GM04503 (cell line): ENCODE measurements at regions not wholly inside any gene's neighbourhood (a gene's known extent, or its start where the extent isn't known, plus 50 kb on each side); places are given as distances from the start of the nearest gene placed in this dataset.
"Not testable (repeated sequence)": the region's sequence is repeated elsewhere in the genome, so short reads cannot be mapped to it uniquely, and the experiment has no call there.

Experiments
- DNase-seq: peaks from one replicate; pipeline ENCODE4 v3.0.0-alpha.2; 2012; ENCODE audit warnings: low read depth

- DNase-seq, result no peak
Measured at GRCh38 chr10:18735711-18736110, 76.5 kb downstream of the ARL5B start.

GRCh38 chr10:18737236-18737635 lies 78.0 kb downstream of the ARL5B start:
- DNase-seq, result peak; percentile 38

- DNase-seq, result peak; percentile 93
Measured at GRCh38 chr10:18737841-18738240, 78.6 kb downstream of the ARL5B start.

DNA sequence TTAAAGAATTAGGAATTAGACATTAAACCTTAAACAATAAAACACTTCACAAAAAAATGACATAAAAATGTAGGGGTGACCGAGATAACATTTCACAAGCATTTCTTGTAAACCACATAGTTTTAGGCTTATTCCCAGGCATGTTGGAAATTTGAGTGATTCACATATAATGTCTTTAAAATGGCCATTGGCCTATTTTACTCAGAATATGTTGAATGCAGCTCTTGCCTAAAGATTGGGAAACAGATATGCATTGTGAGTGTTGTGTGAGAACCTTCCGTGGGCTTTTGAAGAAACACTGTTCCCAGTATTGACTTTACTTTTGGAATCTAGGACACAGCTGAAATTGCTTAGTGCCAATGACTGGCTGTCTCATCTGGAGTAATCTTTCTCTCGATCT lies 79.6 kb downstream of the ARL5B start:
- DNase-seq, result peak; percentile 86

GRCh38 chr10:18743926-18744325 lies 84.7 kb downstream of the ARL5B start:
- no peak for DNase-seq

DNA sequence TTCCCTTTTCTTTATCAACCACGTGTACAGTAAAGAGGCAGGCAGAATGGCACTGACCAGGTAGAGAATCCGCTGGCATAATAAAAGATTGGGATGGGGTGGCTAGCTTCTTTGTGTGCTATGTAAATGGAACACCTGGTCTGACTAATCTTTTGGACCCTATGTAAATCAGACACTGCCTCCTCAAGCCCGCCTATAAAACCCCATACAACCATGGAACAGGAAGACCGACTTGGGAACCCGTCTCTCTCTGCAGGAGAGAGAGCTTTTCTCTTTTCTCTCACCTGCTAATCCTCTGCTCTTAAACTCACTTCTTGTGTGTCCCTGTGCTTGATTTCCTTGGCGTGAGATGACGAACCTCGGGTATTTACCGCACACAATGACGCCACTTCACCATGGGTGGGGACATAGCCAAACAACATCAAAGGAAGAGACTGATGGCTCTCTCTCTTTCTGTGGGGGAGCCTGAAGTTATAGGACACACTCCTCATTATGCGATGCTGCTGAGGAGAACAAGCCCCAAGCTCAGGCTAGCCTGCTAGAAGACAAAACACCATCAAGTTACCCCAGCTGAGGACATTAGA lies 94.2 kb downstream of the ARL5B start:
- DNase-seq, result no peak

GRCh38 chr10:18759575-18759974 lies 100.3 kb downstream of the ARL5B start:
- DNase-seq, result no peak

DNA sequence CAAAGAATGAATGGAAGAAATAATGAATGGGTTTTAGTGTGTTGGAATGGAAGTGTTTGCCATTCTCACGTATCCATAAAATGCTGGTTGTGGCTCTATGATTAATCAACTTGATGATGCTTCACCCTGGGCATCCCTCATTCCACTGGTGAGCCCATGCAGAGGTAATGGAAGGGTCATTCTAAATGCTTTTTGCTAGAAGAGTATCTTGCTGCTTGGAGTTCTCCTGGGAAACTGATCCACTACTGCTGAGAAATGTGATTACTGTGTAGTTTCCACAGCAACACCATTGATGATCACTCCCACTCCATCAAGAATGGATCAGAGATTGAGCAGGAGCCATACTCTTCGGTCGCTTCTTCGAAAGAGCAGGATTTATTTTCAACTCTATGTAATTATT lies 101.6 kb downstream of the ARL5B start:
- DNase-seq, result no peak

GRCh38 chr10:18767981-18768380 lies 108.8 kb downstream of the ARL5B start:
- no peak for DNase-seq

- no peak for DNase-seq
Measured at GRCh38 chr10:18773180-18773579, 113.9 kb downstream of the ARL5B start.

DNA sequence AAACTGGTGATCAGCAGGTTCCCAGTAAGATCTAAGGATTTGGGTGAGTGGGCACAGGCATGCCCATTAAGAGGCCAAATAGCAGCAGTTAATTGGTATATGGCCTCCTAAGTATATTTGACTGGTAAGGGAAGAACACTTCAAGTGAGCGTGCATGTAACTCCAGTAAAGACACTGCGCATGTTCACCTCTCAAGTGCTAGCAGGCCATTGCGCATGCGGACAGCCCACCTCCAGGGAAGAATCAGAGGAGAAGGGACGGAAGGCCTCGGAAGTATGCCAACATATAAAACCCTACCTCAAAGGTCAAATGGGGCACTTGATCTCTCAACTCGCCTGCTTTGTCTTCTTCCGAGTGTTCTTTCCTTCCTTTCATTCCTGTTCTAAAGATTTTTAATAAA lies 118.0 kb downstream of the ARL5B start:
- no peak for DNase-seq

GRCh38 chr10:18786478-18786877 lies 127.2 kb downstream of the ARL5B start:
- DNase-seq, result no peak

GRCh38 chr10:18793951-18794350 lies 134.7 kb downstream of the ARL5B start:
- DNase-seq, result no peak

GRCh38 chr10:18795549-18795948 lies 136.3 kb downstream of the ARL5B start:
- no peak for DNase-seq

DNA sequence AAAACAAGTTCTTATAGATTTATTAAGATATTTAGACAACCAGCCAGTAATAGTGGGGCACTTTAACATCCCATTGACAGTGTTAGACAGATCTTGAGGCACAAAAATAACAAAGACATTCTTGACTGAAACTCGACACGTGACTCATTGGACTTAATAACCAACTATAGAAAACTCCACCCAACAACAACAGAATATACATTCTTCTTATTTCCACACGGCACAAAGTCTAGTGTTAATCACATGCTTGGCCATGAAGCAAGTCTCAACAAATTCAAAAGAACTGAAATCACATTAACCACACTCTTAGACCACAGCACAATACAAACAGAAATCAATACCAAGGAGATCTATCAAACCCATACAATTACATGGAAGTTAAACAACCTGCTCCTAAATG lies 138.1 kb downstream of the ARL5B start:
- no peak for DNase-seq

GRCh38 chr10:18822156-18822555 lies 162.9 kb downstream of the ARL5B start:
- no peak for DNase-seq

DNA sequence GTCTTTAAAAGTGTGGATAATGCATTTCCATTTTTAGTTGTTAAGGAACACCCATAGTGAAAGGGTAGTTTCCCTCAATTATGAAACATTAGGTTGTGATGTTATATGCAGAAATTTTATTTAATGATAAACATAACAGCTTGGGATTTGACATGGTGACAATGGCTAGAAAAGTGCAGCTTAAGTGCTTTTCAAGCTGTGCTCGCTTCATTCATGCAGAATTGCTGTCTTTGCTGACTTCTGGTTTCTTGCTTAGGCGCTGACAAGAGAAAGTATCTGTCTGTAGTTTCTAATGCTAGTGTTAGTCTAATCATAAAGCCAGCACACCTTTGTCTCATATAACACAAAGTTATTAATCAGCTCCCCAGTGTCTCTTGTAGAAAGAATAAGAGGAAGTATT lies 170.0 kb downstream of the ARL5B start:
- DNase-seq, result no peak

- no peak for DNase-seq
Measured at GRCh38 chr10:18830277-18830676, 171.0 kb downstream of the ARL5B start.

GRCh38 chr10:18856623-18857022 lies 192.0 kb upstream of the MALRD1 start:
- DNase-seq, result not testable (repeated sequence)

- no peak for DNase-seq
Measured at GRCh38 chr10:18859659-18860058, 188.9 kb upstream of the MALRD1 start.

DNA sequence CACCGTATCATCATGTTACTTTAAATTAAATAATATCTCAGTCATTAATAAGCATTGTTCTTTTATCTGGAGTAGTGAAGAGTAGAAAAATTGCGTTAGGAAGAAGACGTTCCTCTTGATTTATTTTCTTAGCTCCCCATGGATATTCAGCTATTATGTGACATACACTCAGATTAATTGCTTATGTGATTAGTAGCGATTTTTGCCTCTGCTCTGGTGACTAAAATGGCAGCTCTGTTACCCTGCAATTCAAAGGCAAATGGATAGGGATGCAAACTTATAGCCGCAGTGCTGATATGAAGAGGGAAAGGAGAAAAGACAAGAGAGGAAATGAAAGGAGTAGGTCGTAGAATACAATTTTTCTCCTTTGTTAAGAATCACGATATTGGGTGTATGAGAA lies 188.4 kb upstream of the MALRD1 start:
- no peak for DNase-seq

- DNase-seq, result no peak
Measured at GRCh38 chr10:18860631-18861240, 187.9 kb upstream of the MALRD1 start.

DNA sequence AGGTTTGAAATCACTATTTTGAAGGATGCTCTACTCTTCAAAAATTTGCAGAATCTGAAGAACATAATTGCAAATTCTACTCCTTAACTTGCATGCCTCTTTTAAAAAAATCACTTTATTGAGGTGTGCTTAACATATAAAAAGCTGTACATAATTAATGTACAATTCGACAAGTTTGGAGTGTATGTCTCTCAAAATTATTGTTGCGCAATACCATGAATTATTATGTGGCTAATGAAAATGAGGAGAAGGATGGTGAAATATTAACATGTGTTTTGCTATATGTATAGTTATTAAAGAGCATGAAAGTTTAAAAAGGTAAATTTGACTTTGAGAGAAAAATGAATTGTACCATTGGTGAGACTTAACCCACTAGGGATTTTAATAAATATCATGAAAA lies 187.2 kb upstream of the MALRD1 start:
- DNase-seq, result no peak

DNA sequence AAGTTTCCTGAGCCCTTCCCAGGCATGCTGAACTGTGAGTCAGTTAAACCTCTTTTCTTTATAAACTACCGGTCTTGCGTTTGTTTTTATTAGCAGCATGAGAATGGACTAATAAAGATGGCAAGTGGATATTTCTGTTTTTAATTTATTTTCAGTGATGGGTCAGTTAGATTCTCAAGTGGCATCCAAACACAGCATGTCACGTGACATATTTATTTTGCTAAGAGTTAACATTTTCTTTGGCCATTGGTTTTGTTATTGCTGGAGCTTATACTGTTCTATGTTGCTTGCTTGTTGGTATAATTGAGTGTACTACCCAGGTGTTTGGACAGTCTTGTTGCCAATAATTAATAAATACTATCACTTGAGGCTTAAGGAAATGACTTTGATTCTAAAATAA lies 181.7 kb upstream of the MALRD1 start:
- no peak for DNase-seq
